GM23338 (cell line): ENCODE measurements at regions not wholly inside any gene's neighbourhood (a gene's known extent, or its start where the extent isn't known, plus 50 kb on each side); places are given as distances from the start of the nearest gene placed in this dataset.

ENCODE experiments used
- ATAC-seq: fragments of 200-7000 bp; cut with Tn5 transposase; 3 replicates; pipeline ENCODE4 v1.9.1; 2020
- DNase-seq: peaks from one replicate; pipeline ENCODE4 v3.0.0-alpha.2; 2015; ENCODE audit warnings: low spot score
- H2AFZ ChIP-seq: fragments of 200-600 bp; sonication (generic); 2 replicates; pipeline ENCODE4 v1.8.0; 2016; ENCODE audit warnings: antibody characterized with exemption, mild to moderate bottlenecking, moderate library complexity
- H3F3A ChIP-seq: fragments of 200-600 bp; sonication (generic); replicated peaks from 2 replicates; pipeline ENCODE4 v1.8.0; 2017; ENCODE audit warnings: antibody characterized with exemption, mixed run types, low read depth
- H3K27ac ChIP-seq: fragments of 200-600 bp; sonication (generic); 2 replicates; pipeline ENCODE4 v1.6.1; 2016; ENCODE audit warnings: low read depth
- H3K27me3 ChIP-seq: fragments of 200-600 bp; sonication (generic); 2 replicates; pipeline ENCODE4 v1.8.0; 2016; ENCODE audit warnings: mild to moderate bottlenecking, mixed run types, moderate library complexity; ENCODE audit not compliant: insufficient read depth
- H3K36me3 ChIP-seq: fragments of 200-600 bp; sonication (generic); 2 replicates; pipeline ENCODE4 v1.8.0; 2016; ENCODE audit warnings: mild to moderate bottlenecking; ENCODE audit not compliant: insufficient read depth
- H3K4me1 ChIP-seq: fragments of 200-600 bp; sonication (generic); 2 replicates; pipeline ENCODE4 v1.8.0; 2016; ENCODE audit warnings: mild to moderate bottlenecking, moderate library complexity; ENCODE audit not compliant: insufficient read depth
- H3K4me2 ChIP-seq: fragments of 200-600 bp; sonication (generic); 2 replicates; pipeline ENCODE4 v1.7.1; 2017; ENCODE audit warnings: mixed run types
- H3K4me3 ChIP-seq: fragments of 200-600 bp; sonication (generic); 2 replicates; pipeline ENCODE4 v1.6.1; 2016; ENCODE audit warnings: mixed run types
- H3K79me2 ChIP-seq: fragments of 200-600 bp; sonication (generic); replicated peaks from 2 replicates; pipeline ENCODE4 v1.8.0; 2017; ENCODE audit warnings: mild to moderate bottlenecking; ENCODE audit not compliant: insufficient read depth
- H3K9me2 ChIP-seq: fragments of 200-600 bp; sonication (generic); 2 replicates; pipeline ENCODE4 v1.8.0; 2017; ENCODE audit not compliant: insufficient read depth
- H4K20me1 ChIP-seq: fragments of 200-600 bp; sonication (generic); replicated peaks from 2 replicates; pipeline ENCODE4 v1.8.0; 2017; ENCODE audit warnings: mild to moderate bottlenecking; ENCODE audit not compliant: insufficient read depth
- H3K27ac Mint-ChIP-seq: 2 replicates; pipeline ENCODE4 v1.8.0; 2020; ENCODE audit warnings: inconsistent platforms, mild to moderate bottlenecking, moderate library complexity, mixed read lengths
- H3K27me3 Mint-ChIP-seq: 3 replicates; pipeline ENCODE4 v1.8.0; 2022; ENCODE audit warnings: low read depth, mild to moderate bottlenecking, moderate library complexity, mixed read lengths, inconsistent platforms; ENCODE audit not compliant: insufficient read depth, poor library complexity
- H3K36me3 Mint-ChIP-seq: 3 replicates; pipeline ENCODE4 v1.8.0; 2021; ENCODE audit warnings: low read depth, mild to moderate bottlenecking, inconsistent platforms, moderate library complexity, mixed read lengths
- H3K4me1 Mint-ChIP-seq: 3 replicates; pipeline ENCODE4 v1.8.0; 2020; ENCODE audit warnings: mild to moderate bottlenecking, inconsistent platforms, mixed read lengths
- H3K4me3 Mint-ChIP-seq: 3 replicates; pipeline ENCODE4 v1.8.0; 2021; ENCODE audit warnings: moderate library complexity, mild to moderate bottlenecking, inconsistent platforms, mixed read lengths
- H3K9me3 Mint-ChIP-seq: 3 replicates; pipeline ENCODE4 v1.8.0; 2020; ENCODE audit warnings: moderate library complexity, mild to moderate bottlenecking, inconsistent platforms, mixed read lengths
- CREB1 ChIP-seq: fragments of 250-450 bp; sonication (Bioruptor Pico); IDR thresholded peaks from 2 replicates; pipeline ENCODE4 v1.5.0; 2020; ENCODE audit warnings: low read depth, mild to moderate bottlenecking, moderate library complexity
- ETS1 ChIP-seq: IDR thresholded peaks from 2 replicates; pipeline ENCODE4 v1.6.1; 2016; ENCODE audit warnings: antibody characterized with exemption
- EZH2 ChIP-seq: fragments of 200-600 bp; sonication (generic); IDR thresholded peaks from one replicate; pipeline ENCODE4 v1.8.0; 2017; ENCODE audit warnings: antibody characterized with exemption, mild to moderate bottlenecking, low read depth; ENCODE audit not compliant: unreplicated experiment
- EZH2phosphoT487 ChIP-seq: fragments of 200-600 bp; sonication (generic); IDR thresholded peaks from one replicate; pipeline ENCODE4 v1.8.1; 2018; ENCODE audit warnings: antibody characterized with exemption; ENCODE audit not compliant: unreplicated experiment
- JUNB ChIP-seq: IDR thresholded peaks from one replicate; pipeline ENCODE4 v1.6.1; 2016; ENCODE audit warnings: antibody characterized with exemption; ENCODE audit not compliant: unreplicated experiment
- NANOG ChIP-seq: IDR thresholded peaks from 2 replicates; pipeline ENCODE4 v1.6.1; 2016; ENCODE audit warnings: antibody characterized with exemption, borderline replicate concordance
- POLR2AphosphoS5 ChIP-seq: IDR thresholded peaks from 2 replicates; pipeline ENCODE4 v1.6.1; 2016; ENCODE audit warnings: antibody characterized with exemption, low read depth
- REST ChIP-seq: IDR thresholded peaks from one replicate; pipeline ENCODE4 v1.6.1; 2018; ENCODE audit warnings: antibody characterized with exemption; ENCODE audit not compliant: unreplicated experiment
- STAT1 ChIP-seq: IDR thresholded peaks from one replicate; pipeline ENCODE4 v1.6.1; 2016; ENCODE audit warnings: antibody characterized with exemption; ENCODE audit not compliant: unreplicated experiment
- ZNF114 ChIP-seq: fragments of 250-450 bp; sonication (Bioruptor Pico); IDR thresholded peaks from 2 replicates; pipeline ENCODE4 v1.5.0; 2020; ENCODE audit warnings: mild to moderate bottlenecking, moderate library complexity
- ZNF331 ChIP-seq: fragments of 250-450 bp; sonication (Bioruptor Pico); IDR thresholded peaks from 2 replicates; pipeline ENCODE4 v1.5.0; 2020; ENCODE audit warnings: low read depth, mild to moderate bottlenecking, moderate library complexity
- ZNF462 ChIP-seq: fragments of 250-450 bp; sonication (Bioruptor Pico); IDR thresholded peaks from 2 replicates; pipeline ENCODE4 v1.5.0; 2020; ENCODE audit warnings: mild to moderate bottlenecking, moderate library complexity
- TF ChIP-seq, protein P1 (sequence below), 2 experiments: fragments of 200-600 bp in 1 of 2; sonication (generic) in 1 of 2; conservative IDR thresholded peaks; 2 replicates each; pipeline versions ENCODE4 v1.5.1 to v1.6.1; 2016 to 2017; ENCODE audit warnings: antibody characterized with exemption in 2 of 2, low read depth in 2 of 2, mild to moderate bottlenecking in 2 of 2, moderate library complexity in 1 of 2

DNA sequence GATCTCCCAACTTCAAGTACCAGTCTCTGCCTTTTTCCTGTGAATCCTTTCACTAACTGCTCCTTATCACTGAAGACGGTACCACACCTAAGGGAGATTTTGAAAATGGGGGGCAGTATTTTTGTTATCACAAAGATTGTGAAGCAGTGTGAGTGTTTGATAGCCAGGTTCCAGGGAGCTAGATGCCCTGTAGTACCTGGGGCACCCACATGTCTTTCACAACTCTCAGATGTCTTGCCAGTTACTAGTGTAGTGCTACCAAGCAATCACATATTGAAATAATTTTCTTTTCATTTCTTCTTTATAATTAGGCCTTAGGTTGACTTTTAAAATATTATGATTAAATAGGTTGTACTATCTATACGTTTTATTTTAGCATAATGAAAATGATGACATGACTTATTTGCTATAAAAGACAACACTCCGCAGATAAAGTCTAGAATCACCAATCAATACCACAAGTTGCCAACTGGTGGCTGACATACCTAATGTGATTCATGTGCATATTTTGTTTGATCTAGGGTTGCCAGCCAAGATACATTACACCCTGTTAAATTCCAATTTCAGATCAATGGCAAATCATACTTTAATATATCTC is 215.9 kb downstream of the EXOC5 start:
- no peak overlapping the region for H3K4me3 Mint-ChIP-seq
- peaks cover 11% of the 10 kb centered on the region for H3K27me3 Mint-ChIP-seq
- H2AFZ ChIP-seq: no peak overlapping the region
- no peaks in the 10 kb centered on the region for H3F3A ChIP-seq
- H3K27me3 ChIP-seq: no peaks in the 10 kb centered on the region
- H4K20me1 ChIP-seq: no peaks in the 10 kb centered on the region
- no peak overlapping the region for H3K4me3 ChIP-seq
- DNase-seq: no peak
- H3K4me1 Mint-ChIP-seq: peaks cover 27% of the 10 kb centered on the region
- 0 out of 2 replicates have a peak, but pooled peaks cover 3% of the 10 kb centered on the region for H3K9me2 ChIP-seq
- H3K36me3 ChIP-seq: no peaks in the 10 kb centered on the region
- peaks cover 13% of the 10 kb centered on the region for H3K4me1 ChIP-seq
- H3K27ac Mint-ChIP-seq: no peak overlapping the region
- H3K27ac ChIP-seq: no peak overlapping the region
- no peak for TF ChIP-seq REST
- no peak for TF ChIP-seq ZNF462
- TF ChIP-seq ZNF114: no peak
- no peak for TF ChIP-seq EZH2
- TF ChIP-seq NANOG: no peak
- no peak for TF ChIP-seq ZNF331 (CRISPR knock-in tag)
- no peak for TF ChIP-seq CREB1
- TF ChIP-seq POLR2AphosphoS5: no peak
- TF ChIP-seq ETS1: no peak
- no peak for TF ChIP-seq EZH2phosphoT487
- no peak for TF ChIP-seq STAT1
- TF ChIP-seq, protein P1, sequence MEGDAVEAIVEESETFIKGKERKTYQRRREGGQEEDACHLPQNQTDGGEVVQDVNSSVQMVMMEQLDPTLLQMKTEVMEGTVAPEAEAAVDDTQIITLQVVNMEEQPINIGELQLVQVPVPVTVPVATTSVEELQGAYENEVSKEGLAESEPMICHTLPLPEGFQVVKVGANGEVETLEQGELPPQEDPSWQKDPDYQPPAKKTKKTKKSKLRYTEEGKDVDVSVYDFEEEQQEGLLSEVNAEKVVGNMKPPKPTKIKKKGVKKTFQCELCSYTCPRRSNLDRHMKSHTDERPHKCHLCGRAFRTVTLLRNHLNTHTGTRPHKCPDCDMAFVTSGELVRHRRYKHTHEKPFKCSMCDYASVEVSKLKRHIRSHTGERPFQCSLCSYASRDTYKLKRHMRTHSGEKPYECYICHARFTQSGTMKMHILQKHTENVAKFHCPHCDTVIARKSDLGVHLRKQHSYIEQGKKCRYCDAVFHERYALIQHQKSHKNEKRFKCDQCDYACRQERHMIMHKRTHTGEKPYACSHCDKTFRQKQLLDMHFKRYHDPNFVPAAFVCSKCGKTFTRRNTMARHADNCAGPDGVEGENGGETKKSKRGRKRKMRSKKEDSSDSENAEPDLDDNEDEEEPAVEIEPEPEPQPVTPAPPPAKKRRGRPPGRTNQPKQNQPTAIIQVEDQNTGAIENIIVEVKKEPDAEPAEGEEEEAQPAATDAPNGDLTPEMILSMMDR (conservative IDR thresholded peaks at IDR 0.05; ENCODE audit: low read depth in 2 of 2): no peak
- no peak for TF ChIP-seq JUNB
- H3K4me2 ChIP-seq: no peak overlapping the region
- peak; percentile 70 for ATAC-seq
- peaks cover under 1% of the 10 kb centered on the region; the same call in 1 of the 3 replicates for H3K9me3 Mint-ChIP-seq
- H3K36me3 Mint-ChIP-seq: peaks cover 8% of the 10 kb centered on the region; the same call in 2 of the 3 replicates
- H3K79me2 ChIP-seq: no peaks in the 10 kb centered on the region
